SW 1271 (cell line): ENCODE measurements at regions not wholly inside any gene's neighbourhood (a gene's known extent, or its start where the extent isn't known, plus 50 kb on each side); places are given as distances from the start of the nearest gene placed in this dataset.
"Not testable (repeated sequence)": the region's sequence is repeated elsewhere in the genome, so short reads cannot be mapped to it uniquely, and the experiment has no call there.

Experiments used
- DNase-seq, 2 experiments: peaks; one replicate each; lab custom pipeline; 2025; lab: John Stamatoyannopoulos, UW

GRCh38 chr2:85969367-85969766 is 80.6 kb upstream of the ST3GAL5 start:
- DNase-seq, result not testable (repeated sequence)

DNA sequence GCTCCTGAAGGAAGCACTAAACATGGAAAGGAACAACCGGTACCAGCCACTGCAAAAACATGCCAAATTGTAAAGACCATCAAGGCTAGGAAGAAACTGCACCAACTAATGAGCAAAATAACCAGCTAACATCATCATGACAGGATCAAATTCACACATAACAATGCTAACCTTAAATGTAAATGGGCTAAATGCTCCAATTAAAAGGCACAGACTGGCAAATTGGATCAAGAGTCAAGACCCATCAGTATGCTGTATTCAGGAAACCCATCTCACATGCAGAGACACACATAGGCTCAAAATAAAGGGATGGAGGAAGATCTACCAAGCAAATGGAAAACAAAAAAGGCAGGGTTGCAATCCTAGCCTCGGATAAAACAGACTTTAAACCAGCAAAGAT is 77.0 kb upstream of the ST3GAL5 start:
- DNase-seq, result not testable (repeated sequence)

GRCh38 chr2:85963747-85964418 is 75.1 kb upstream of the ST3GAL5 start:
- DNase-seq, result peak in 1 of 2 experiments; percentile 62

DNA sequence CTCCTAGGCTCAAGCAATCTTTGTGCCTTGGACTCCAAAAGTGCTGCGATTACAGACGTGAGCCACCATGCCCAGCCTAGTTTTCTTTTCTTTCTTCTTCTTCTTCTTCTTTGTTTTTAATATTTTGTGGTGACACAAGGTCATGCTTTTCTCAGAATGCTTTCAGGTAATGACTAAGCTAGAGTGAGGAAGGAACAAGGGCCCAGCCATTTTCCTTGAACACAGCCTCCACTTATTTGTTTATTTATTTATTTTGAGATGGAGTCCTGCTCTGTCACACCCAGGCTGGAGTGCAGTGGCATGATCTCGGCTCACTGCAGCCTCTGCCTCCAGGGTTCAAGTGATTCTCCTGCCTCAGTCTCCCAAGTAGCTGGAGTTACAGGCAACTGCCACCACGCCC is 74.3 kb upstream of the ST3GAL5 start:
- no peak for DNase-seq

GRCh38 chr2:85961754-85962153 is 73.0 kb upstream of the ST3GAL5 start:
- no peak for DNase-seq

DNA sequence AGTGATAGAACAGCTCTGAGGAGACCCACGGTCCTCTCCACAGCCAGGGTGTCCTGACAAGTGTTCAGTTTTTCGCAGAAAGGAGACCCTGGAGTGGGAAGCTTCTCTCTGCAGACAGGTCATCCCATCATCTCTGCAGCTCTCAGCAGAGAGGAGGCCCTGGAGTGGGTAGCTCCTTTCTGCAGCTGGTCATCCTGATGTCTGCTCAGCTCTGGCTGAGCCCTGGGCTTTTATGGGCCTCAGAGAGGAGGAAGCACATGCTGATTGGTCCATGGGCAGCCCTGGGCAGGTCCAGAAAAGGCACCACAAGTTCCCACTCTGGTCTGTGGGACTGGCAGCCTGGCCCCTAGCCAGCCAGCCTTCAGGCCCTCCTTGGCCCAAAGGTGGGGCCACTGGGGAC is 72.3 kb upstream of the ST3GAL5 start:
- DNase-seq, result no peak

GRCh38 chr2:85959826-85960225 is 71.0 kb upstream of the ST3GAL5 start:
- DNase-seq, result no peak

- no peak for DNase-seq
Observed at GRCh38 chr2:85959185-85959584, 70.4 kb upstream of the ST3GAL5 start.

GRCh38 chr2:85958731-85959130 is 69.9 kb upstream of the ST3GAL5 start:
- DNase-seq, result no peak

GRCh38 chr2:85957256-85957655 is 68.5 kb upstream of the ST3GAL5 start:
- DNase-seq, result no peak

DNA sequence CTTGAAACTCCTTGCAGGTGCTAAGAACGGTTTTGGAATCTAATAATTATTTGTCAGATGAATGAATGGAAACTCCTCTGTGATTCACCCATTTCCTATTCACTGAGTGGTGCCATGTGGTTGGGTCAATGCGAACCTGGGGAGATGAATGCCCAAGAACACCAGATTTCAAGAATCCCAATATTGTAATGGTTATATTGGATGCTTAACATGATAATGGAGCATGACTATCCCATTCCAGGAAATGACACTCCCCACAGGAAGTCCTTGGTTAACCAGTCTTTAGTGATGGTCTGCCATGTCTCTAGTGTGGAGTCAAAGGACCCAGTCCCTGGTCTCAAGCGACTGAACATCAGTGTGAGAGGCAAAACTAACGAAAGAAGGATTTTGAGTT is 67.9 kb upstream of the ST3GAL5 start:
- DNase-seq, result no peak

- no peak for DNase-seq
Observed at GRCh38 chr2:85954590-85955458, 66.0 kb upstream of the ST3GAL5 start.

- DNase-seq, result no peak
Observed at GRCh38 chr2:85954192-85954589, 65.4 kb upstream of the ST3GAL5 start.

GRCh38 chr2:85953476-85953875 is 64.7 kb upstream of the ST3GAL5 start:
- DNase-seq, result no peak

DNA sequence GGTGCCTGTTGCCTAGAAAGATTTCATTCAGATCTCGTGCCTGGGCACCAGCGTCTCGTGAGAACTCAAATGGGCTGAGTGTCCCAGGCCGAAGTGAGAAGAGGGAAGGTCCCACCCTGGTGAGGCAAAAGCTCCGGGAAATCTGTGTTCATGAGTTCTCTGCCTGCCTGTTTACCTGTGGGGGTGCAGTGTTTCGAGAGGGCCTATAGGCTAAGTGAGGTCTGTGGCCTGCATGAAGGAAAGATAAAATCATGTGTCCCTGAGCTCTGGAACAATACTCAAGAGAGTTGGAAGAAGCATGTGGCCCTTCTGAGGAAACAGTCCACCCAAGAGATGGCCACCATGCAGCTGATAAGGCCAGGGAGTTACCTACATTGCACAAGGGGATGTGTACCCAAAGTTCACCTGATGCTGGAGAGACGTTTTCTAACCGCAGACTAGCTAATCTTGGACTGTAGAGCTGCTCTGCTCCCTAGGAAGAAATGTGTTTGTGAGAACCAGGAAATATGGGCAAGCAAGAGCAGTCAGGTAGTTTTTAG is 63.5 kb upstream of the ST3GAL5 start:
- DNase-seq, result no peak

- DNase-seq, result no peak
Observed at GRCh38 chr2:85951351-85952067, 62.7 kb upstream of the ST3GAL5 start.

GRCh38 chr2:85950743-85951142 is 62.0 kb upstream of the ST3GAL5 start:
- no peak for DNase-seq

DNA sequence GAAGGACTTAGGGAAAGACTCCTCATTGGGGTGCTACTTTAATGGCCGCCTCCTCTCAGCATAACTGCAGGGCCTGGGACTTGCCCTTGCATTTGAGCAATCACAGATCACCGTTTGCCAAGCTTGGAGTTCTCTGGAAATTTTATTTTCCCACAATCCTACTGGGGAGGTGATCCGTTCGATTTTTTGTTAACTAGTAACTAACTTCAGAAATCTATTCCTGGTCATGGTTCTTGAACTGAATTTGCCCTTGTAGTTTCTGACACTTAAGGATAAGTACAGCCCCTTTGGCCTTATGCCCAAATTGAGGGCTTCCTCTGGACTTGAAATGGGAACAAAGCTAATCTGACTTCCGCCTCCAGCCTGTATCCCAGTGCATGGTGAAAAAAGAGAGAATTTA is 60.5 kb upstream of the ST3GAL5 start:
- no peak for DNase-seq

DNA sequence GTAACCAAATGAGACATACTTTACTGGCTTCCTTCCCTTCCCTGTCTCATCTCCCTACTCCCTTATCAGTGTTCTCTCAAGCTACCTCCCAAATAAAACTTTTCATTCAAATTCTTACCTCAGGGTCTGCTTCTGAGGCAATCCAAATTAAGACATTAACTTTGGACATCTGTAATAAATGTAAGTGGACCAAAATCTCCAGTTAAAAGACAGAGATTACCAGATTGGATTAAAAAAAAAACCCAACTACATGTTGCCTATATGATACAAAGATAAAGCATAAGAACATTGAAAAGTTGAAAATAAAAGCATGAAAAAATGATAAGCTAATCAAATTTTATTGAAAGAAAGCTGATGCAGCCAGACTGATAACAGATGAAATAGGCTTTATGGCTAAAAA is 58.8 kb upstream of the ST3GAL5 start:
- DNase-seq, result no peak

GRCh38 chr2:85945586-85945985 is 56.8 kb upstream of the ST3GAL5 start:
- DNase-seq, result no peak

DNA sequence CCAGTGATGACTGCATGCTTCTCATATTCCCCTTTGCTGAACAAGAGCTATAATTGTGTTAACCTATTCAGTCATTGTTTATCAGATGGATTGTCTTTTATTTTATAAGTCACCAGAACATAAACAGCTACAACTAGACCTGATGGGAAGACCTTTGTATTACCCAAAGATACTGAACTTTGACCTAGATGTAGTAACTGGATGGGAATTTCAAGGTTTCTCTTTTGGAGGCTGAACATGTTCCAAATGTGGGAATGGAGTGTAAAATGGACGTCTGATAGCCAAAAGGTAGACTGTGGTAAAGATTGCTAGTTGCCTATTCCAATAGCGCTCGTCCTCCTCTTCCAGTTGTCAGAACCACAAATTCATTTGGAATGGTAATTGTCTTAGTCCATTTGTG is 56.4 kb upstream of the ST3GAL5 start:
- DNase-seq, result no peak

- DNase-seq, result no peak
Observed at GRCh38 chr2:85942346-85942957, 53.7 kb upstream of the ST3GAL5 start.
